22Rv1 (cell line): ENCODE measurements at regions not wholly inside any gene's neighbourhood (a gene's known extent, or its start where the extent isn't known, plus 50 kb on each side); places are given as distances from the start of the nearest gene placed in this dataset.

ENCODE experiments used
- H3K27ac ChIP-seq: fragments of 450-650 bp; 2 replicates; pipeline ENCODE4 v1.5.1; 2017
- ZFX ChIP-seq: fragments of 450-650 bp; IDR thresholded peaks from 2 replicates; pipeline ENCODE4 v1.6.1; 2017; ENCODE audit warnings: antibody characterized with exemption, borderline replicate concordance
- TF ChIP-seq, protein P1 (sequence below): fragments of 450-650 bp; IDR thresholded peaks from 2 replicates; pipeline ENCODE4 v1.5.1; 2017; ENCODE audit warnings: mild to moderate bottlenecking

DNA sequence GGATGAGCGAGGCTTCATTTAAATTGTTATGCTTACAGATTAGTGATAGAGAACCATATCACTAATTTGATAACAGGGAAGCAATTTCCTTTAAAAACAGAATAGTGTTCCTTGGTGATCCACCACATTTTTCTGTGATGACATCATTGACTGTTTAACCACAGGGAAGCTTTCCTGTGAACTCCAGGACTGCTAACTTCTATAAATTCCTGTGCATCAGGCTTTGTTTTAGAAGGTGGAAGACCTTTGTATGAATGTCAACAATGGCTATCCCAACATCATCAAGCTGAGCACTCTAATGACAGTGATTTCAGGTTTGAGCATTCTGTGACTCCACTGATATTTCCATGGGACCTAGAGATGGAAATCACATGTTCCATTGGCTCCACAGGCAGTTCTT is 177.1 kb downstream of the RMST start:
- TF ChIP-seq, protein P1, sequence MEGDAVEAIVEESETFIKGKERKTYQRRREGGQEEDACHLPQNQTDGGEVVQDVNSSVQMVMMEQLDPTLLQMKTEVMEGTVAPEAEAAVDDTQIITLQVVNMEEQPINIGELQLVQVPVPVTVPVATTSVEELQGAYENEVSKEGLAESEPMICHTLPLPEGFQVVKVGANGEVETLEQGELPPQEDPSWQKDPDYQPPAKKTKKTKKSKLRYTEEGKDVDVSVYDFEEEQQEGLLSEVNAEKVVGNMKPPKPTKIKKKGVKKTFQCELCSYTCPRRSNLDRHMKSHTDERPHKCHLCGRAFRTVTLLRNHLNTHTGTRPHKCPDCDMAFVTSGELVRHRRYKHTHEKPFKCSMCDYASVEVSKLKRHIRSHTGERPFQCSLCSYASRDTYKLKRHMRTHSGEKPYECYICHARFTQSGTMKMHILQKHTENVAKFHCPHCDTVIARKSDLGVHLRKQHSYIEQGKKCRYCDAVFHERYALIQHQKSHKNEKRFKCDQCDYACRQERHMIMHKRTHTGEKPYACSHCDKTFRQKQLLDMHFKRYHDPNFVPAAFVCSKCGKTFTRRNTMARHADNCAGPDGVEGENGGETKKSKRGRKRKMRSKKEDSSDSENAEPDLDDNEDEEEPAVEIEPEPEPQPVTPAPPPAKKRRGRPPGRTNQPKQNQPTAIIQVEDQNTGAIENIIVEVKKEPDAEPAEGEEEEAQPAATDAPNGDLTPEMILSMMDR, result no peak
- TF ChIP-seq ZFX, result no peak
- no peak overlapping the region for H3K27ac ChIP-seq

DNA sequence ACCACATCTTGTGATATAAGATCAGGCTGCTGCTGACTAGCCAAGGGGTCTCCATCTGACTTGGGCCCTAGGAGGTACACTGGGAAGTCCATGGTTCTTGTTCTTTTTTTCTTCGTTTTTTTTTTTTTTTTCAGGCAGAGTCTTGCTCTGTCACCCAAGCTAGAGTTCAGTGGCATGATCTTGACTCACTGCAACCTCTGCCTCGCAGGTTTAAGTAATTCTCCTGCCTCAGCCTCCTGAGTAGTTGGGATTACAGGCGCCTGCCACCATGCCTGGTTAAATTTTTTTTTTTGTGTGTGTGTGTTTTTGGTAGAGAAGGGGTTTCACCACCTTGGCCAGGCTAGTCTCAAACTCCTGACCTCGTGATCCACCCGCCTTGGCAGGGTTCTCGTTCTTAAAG is 178.2 kb downstream of the RMST start:
- TF ChIP-seq, protein P1, result no peak
- no peak for TF ChIP-seq ZFX
- H3K27ac ChIP-seq, result no peak overlapping the region

DNA sequence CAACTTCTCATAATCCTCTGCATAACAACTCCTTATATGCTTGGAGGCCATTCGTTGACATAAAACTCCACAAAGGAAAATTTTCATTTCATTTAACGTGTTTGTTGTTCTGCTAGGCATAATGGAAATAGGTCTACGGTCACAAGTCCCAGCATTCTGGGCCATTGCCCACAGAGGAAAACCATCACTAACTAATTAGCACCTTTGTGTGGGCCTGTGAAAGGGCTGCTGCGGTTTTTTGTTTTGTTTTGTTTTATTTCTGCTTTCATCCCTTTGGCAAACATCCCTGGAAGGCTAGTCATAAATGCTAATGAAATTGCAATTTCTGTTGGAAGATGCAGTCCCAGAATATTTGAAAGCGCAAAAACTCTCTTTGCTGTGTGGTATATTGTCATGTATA is 180.3 kb downstream of the RMST start:
- H3K27ac ChIP-seq, result no peak overlapping the region
- TF ChIP-seq, protein P1, result no peak
- TF ChIP-seq ZFX, result no peak

DNA sequence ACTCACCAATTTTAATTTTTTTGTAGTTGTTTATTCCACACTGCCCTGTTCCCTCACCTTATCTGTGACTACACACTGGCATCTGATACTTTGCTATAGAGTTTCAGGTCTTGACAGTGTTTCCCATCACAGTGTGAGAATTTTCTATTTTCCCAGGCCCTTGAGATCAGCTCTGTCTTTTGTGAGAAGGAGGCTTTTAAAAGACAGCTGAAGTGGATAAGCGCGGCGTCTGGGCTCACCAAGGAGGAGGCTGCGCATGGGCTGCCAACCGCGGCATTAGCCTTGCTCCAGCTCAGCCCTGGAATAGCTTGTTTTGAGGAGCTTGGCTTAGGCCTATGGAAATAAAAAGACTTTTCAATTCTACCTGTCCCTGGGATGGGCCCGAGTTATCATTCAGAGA is 181.3 kb downstream of the RMST start:
- TF ChIP-seq ZFX, result no peak
- TF ChIP-seq, protein P1, result no peak
- no peak overlapping the region for H3K27ac ChIP-seq

DNA sequence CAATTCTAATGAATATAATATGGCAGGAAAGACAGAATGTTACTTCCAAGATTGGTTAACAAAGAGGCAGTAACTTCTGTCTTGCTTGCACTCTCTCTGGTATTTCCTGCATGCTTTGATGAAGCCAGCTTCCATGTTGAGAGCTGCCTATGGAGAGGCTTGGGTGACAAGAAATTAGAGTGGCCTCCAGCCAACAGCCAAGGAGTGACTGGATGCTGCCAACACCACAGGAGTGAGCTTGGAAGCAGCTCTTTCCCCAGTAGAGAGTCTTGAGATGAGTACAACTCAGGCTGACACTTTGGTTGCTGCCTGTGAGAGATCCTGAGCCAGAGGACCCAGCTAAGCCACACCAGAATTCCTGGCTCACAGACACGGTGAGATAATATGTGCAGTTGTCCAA is 183.1 kb downstream of the RMST start:
- TF ChIP-seq, protein P1, result no peak
- no peak for TF ChIP-seq ZFX
- no peak overlapping the region for H3K27ac ChIP-seq

DNA sequence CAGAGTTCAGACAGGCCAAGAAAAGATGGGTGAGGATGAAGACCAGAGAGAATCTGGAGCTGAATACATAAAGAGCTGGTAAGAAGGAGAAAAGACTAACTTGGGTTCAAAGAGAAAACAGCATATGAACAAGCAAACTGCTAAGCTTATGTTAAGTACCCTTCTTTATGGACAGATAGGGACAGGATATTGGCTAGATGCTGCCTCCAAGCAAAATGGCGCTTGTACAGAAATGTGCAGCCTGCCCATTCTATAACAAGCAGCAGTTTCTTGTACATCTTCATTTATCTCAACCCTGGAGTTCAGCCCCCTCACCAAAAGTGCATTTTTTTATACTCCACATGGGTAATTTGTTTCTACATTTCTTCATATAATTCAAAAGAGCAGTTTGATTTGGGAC is 184.5 kb downstream of the RMST start:
- no peak overlapping the region for H3K27ac ChIP-seq
- no peak for TF ChIP-seq ZFX
- TF ChIP-seq, protein P1, result no peak

DNA sequence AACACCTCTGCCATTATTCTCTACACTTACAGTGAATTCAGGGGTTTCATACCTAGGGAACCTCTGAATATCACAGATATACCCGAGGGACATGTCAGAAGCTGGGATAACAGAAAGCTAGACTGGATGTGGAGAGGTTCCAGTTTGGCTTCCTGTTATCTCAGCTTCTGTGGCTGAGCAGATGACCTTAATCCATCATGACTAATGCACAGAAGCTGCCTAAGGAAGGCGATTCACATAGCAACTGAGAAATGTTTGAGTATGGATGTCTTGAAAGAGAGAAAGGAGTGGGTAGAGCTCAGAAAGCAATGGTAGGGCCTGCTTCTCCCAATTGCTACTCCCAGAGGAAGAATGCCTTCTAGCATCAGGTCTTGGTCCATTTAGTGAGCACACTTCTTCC is 187.6 kb downstream of the RMST start:
- H3K27ac ChIP-seq, result no peak overlapping the region
- TF ChIP-seq, protein P1, result no peak
- TF ChIP-seq ZFX, result no peak

DNA sequence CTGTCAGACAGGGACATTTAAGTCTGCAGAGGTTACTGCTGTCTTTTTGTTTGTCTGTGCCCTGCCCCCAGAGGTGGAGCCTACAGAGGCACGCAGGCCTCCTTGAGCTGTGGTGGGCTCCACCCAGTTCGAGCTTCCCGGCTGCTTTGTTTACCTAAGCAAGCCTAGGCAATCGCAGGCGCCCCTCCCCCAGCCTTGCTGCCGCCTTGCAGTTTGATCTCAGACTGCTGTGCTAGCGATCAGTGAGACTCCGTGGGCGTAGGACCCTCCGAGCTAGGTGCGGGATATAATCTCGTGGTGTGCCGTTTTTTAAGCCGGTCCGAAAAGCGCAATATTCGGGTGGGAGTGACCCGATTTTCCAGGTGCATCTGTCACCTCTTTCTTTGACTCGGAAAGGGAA is 193.9 kb downstream of the RMST start:
- H3K27ac ChIP-seq, result peak overlapping the region; percentile 31; the same call in 1 of the 2 replicates
